Bronchial epithelial cell (primary cell): ENCODE measurements at regions not wholly inside any gene's neighbourhood (a gene's known extent, or its start where the extent isn't known, plus 50 kb on each side); places are given as distances from the start of the nearest gene placed in this dataset.

Experiments used
- DNase-seq: peaks from one replicate; pipeline ENCODE4 v3.0.0-alpha.2; 2010; ENCODE audit warnings: low read depth
- FAIRE-seq: peaks from 2 replicates; lab custom pipeline; 2011; peaks lifted over from hg19 to GRCh38; lab: Jason Lieb, UNC
- H3K27me3 ChIP-seq: 2 replicates; pipeline ENCODE4 v1.5.1; 2011; ENCODE audit warnings: low read length; ENCODE audit not compliant: control insufficient read depth, insufficient read depth
- H3K36me3 ChIP-seq: 2 replicates; pipeline ENCODE4 v1.5.1; 2011; ENCODE audit warnings: low read length; ENCODE audit not compliant: control insufficient read depth, insufficient read depth
- H3K4me3 ChIP-seq: 2 replicates; pipeline ENCODE4 v1.5.1; 2011; ENCODE audit warnings: mild to moderate bottlenecking, low read depth, low read length, control low read depth
- TF ChIP-seq, protein P1 (sequence below): IDR thresholded peaks from 2 replicates; pipeline ENCODE4 v1.5.1; 2011; ENCODE audit warnings: mild to moderate bottlenecking, moderate library complexity, low read length, control low read depth, inconsistent platforms; ENCODE audit not compliant: insufficient read depth, severe bottlenecking

DNA sequence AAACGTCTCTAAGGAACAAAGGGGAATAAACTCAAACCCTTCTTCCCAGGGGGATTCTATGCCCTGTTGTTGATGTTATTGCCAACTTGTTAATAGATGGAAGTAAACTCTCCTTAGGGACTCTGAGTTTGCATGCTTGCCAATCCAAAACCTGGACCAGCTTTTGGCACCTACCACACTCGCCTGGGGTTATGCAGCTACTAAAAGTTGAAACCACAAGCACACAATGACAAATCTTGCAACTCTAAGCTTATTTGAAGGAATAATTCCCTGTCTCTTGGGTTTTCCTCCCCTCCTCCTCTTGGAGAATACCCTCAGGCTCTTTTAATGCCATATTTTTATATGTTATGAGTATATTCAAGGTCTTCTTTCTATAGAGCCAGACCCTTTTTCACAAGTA is 484.1 kb downstream of the FBXO15 start:
- FAIRE-seq (no peak), DNase-seq (no peak)
- Histone ChIP-seq H3K36me3 (no peaks in the 10 kb centered on the region), H3K4me3 (no peak overlapping the region), H3K27me3 (no peaks in the 10 kb centered on the region)
- TF ChIP-seq, protein P1, sequence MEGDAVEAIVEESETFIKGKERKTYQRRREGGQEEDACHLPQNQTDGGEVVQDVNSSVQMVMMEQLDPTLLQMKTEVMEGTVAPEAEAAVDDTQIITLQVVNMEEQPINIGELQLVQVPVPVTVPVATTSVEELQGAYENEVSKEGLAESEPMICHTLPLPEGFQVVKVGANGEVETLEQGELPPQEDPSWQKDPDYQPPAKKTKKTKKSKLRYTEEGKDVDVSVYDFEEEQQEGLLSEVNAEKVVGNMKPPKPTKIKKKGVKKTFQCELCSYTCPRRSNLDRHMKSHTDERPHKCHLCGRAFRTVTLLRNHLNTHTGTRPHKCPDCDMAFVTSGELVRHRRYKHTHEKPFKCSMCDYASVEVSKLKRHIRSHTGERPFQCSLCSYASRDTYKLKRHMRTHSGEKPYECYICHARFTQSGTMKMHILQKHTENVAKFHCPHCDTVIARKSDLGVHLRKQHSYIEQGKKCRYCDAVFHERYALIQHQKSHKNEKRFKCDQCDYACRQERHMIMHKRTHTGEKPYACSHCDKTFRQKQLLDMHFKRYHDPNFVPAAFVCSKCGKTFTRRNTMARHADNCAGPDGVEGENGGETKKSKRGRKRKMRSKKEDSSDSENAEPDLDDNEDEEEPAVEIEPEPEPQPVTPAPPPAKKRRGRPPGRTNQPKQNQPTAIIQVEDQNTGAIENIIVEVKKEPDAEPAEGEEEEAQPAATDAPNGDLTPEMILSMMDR: no peak

DNA sequence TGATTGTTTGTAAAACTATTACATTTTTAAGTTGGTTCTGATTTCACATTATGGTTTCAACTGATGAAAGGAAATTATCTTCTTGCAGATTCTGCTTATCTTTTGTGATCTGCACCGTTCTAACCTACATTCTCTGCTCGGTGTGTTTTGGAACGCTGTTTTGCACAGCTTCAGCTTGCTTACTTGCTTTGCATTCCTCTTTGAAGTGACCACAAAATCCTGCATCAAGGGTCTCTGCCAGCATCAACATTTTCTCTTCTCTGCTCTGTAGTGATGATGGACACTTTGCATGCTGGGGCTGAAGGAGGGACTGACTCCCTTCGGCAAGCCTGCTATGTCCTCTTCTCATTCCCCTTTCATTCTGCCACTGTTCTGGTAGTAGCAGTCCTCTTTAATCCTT is 485.2 kb downstream of the FBXO15 start:
- no peak for FAIRE-seq
- Histone ChIP-seq H3K4me3 (no peak overlapping the region), H3K36me3 (no peaks in the 10 kb centered on the region), H3K27me3 (no peaks in the 10 kb centered on the region)
- DNase-seq: no peak
- TF ChIP-seq, protein P1: no peak

DNA sequence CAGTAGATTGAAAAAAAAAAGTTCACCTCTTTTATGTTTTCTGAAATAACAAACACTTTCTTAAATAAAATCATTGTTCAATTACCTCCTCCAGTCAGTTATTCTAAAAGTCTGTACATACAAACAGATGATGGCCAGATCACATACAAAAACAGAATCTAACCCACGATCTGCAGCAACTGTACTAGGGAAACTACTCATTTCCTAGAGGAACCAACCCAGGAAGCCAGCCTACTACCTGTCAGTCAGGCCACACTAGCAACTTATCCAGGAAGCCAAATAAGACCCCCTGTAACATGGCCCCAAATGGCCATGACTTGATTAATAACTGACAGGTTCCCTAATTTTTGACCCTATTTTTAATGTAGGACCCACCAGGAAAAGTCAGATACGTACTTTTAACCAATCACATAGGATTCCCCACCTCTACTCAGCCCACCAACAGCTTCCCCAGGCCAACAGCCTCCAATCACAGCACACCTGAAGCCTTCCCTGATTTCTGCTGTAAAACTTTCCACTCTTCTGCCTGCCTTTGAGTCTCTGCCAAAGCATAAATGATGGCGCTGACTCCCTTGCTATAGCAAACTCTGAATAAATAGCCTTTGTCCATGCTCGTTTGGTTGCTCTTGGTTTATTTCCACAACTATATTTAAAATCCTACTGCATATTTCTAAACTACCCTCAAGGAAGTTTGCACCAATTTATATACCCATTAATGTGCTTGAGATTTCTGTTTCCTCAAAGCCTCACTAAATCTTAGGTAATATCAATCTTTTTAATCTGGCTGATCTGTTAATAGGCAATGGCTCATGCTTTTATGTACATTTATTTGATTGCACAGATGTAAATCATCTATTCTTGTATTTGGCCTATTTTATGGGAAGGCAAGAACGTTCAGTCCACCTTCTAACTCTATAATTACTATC is 486.4 kb downstream of the FBXO15 start:
- no peak for DNase-seq
- TF ChIP-seq, protein P1: no peak
- FAIRE-seq: no peak

DNA sequence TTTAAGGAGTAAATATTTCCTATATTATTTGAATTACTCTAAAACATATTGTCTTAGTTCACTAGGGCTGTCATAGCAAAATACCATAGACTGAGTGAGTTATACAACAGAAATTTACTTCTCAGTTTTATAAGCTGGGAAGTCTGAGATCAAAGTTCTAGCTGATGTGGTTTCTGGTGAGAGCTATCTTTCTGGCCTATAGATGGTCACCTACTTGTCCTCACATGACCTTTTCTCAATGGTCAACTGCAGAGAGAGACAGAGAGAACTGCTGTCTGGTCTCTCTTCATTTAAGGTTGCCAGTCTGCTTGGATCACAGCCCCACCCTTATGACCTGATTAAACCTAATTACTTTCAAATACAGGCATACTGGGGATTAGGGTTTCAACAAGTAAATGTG is 490.9 kb downstream of the FBXO15 start:
- DNase-seq (no peak), FAIRE-seq (no peak)
- Histone ChIP-seq H3K27me3 (no peaks in the 10 kb centered on the region), H3K36me3 (no peaks in the 10 kb centered on the region), H3K4me3 (no peak overlapping the region)
- TF ChIP-seq, protein P1: no peak

More for the DNA sequence above, 486.4 kb downstream of the FBXO15 start:
- Histone ChIP-seq H3K36me3 (no peaks in the 10 kb centered on the region), H3K4me3 (no peak overlapping the region), H3K27me3 (no peaks in the 10 kb centered on the region)

DNA sequence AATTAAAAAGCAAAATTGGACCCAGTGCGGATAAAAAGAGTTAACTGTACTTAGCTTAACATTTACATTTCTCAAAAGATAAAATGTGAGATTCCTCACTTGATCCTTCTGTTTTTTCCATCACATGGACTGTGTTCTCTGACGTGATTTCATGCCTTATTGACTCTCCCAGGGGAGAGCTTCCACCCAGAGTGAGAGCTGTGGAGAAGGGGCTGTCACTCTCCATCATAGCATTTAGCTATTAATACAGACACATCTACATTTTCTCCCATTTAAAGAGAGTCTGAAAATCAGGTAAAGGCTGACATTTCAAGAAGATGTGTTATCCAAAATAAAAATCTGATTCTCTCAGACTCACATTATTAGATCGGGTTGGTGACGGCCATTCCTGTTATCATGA is 493.8 kb downstream of the FBXO15 start:
- Histone ChIP-seq H3K27me3 (no peaks in the 10 kb centered on the region), H3K36me3 (no peaks in the 10 kb centered on the region), H3K4me3 (no peak overlapping the region)
- DNase-seq (no peak), FAIRE-seq (no peak)
- TF ChIP-seq, protein P1: no peak
